HG03135 (cell line): ENCODE measurements at regions not wholly inside any gene's neighbourhood (a gene's known extent, or its start where the extent isn't known, plus 50 kb on each side); places are given as distances from the start of the nearest gene placed in this dataset.

ENCODE experiments used
- ATAC-seq: cut with Tn5 transposase; IDR thresholded peaks from one replicate; pipeline ENCODE4 v1.9.1; 2021; ENCODE audit warnings: mild to moderate bottlenecking, moderate library complexity; ENCODE audit not compliant: unreplicated experiment

DNA sequence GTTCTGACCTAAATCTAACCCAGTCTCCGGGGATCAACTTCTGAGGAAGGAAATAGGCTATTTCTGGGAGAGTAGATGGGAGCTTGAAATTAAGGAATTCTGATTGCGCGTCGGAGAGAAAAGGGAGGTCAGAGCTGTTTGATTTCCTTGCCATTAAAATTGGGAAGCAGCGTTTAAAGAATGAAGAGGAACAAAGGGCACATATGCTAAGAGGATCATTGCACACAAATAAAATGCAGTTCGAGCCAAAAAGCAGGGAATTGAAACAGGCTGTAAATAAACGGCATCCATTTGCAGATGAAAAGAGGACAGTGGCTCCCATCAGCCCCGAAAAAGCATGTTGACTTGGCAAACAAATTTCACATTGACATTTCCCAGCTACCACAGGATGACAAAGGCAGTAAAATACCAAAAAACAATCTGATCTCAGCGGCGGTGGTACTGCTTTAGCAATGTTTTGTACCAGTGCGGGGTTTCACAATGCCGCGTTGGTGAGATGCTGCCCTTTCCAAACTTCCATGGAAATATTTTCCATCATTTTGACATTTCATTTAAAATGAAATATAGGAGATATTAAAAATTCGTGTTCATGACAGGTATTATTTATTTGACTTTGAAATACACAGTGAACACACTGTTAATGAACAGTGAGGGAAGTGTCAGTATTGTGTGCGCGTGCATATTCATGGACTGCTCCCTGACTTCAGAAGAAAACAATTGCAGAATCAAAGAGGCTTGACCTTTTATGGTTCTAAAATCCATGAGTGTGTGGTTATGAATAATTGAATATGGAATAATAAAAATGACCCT is 108.8 kb downstream of the SQOR start:
- no peak for ATAC-seq

DNA sequence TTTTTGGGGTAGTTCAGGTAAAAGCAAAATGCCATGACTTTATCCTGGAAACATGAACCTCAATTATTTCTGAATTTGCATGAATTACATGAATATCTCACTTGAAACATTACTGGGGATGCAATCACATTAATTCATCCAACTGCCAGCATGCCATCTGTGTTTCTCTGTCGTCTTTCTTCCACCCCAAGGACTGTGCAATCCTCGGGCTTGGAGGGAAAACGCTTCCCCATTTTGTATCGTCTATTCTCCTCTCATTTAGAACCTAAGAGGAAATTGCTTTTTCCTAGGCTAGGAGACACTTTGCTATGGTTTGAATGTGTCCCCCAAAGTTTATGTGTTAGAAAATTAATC is 109.4 kb downstream of the SQOR start:
- no peak for ATAC-seq

DNA sequence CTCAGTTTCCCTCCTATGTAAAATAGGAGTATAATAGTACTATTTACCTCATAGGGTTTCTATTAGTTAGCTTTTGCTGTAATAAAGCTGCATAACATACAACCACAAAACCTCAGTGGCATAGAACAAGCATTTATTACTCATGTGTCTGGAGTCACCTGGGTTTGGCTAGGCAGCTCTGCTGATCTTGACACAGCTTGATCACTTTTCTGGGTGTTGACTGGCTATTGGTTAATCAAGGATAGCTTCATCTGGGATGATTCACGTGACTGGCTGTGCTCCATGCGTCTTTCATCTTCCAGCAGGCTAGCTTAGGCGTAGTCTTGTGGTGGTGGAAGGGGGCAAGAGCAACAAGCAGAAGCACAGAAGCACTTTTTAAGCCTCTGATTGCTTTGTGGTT is 112.6 kb downstream of the SQOR start:
- no peak for ATAC-seq

DNA sequence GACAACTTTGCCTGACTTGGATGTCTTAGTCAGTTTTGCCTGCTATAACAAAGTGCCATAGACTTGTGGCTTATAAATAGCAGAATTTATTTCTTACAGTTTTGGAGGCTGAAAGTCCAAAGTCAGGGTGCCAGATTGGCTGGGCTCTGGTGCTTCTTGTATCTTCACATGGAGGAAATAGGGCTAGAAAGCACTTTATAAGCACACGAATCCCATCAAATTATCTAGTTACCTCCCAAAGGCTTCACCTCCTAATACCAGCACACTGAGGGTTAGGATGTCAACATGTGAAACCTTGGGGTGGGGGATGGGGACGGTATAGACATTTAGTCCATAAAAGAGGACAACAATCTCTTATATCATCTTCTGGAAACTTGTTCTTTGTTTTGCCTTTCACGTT is 116.8 kb downstream of the SQOR start:
- no peak for ATAC-seq

DNA sequence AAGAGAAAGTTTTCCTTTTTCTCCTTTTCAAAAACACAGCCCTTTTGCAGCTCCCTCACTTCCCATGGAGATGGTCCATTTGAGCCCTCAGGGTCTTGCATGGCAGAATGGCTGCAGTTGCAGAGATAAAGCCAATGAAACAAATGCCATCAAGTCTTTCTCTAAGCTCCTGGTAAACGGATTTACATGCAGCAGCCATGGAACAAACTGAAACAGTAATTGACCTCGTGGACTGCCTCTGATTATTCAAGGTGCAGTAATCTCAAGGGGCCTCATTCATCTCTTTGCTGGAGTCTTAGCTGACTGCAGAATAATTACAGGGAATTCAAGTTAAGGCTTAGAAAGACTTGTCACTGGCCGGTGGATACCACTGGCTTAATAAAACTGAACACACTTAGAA is 125.1 kb downstream of the SQOR start:
- ATAC-seq, result no peak

DNA sequence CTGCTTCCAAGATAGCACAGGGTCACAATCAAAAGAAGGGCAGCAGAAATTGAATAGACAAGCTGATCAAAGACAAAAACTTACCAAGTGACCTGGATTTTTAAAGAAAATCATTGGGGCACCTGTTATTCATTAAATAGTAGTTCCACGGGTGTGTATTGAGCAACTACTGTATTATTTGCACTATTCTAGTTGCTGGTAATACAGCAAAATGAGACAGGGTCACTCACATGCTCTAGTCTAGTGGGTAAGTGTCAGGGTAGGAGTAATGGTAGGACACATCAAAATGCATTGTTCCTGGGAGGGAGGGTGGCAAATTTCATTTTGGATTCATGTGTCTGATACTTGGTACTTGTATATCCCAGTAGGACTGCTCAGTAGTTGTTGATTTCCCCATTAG is 127.9 kb downstream of the SQOR start:
- no peak for ATAC-seq

DNA sequence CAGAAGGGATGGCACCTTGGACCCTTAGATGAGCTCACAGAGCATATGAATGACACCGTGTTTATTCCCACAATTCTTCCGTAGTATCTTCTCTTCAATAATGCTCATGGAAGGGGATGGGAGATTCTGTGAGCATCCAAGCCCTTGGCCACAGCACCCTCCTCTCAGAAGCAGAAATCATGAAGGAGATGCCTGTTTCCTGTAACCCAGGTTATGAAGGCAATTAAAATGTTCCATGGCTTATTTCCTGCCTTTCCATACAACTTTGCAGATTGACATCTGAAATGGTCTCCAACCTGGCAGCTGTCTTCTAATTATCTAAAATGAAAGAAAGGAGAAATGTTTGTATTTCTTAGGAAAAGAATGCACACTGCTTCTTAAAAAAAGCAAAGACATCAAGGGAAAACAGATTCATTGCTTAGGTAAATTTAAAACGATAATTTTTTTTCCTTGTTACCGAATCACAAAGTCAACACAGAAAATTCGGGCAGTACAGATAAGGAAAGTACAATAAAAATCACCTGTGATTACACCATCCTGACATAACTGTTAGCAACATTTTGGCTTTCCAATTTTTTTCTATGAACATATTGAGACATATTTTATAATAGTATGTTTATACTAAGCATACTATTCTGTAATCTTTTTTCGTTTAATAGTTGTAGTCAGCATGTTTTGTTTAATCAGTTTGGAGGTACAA is 128.5 kb downstream of the SQOR start:
- ATAC-seq, result no peak

DNA sequence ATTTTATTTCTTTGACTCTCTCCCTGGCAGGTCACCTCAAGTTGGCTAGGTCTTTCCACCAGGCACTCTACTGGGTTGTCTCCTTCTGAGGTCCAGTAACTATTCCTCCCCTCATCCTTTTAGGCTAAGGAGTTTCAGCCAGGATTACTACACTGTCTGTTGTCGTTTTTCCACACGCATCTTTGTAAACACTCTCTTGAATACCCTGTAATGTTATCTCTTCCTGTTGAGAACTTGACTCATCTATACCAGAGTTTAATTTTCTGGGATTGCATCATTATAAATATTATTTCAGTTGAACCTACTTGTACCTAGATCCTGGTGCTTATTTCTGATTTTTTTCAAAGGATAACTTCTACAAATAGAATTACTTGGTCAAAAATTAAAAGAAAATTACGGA is 138.3 kb downstream of the SQOR start:
- no peak for ATAC-seq

DNA sequence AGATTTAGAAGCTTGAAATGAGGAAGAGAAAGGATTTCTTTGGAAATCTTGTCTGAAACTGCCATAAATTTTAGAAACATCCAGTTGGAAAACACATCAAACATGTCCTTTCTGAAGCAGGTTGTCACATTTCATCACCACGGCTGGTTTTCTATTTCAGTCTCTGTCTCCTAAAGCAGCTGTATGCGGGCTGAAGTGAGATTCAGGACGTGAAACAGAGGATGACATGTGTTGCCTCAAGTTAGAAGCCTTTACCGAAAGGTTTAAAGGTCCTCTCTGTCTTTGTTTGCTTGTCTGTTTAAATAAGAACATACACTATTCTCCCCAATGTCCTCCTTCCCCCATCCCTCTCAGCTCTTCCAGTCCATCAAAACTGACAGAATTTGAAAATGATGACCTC is 141.9 kb downstream of the SQOR start:
- no peak for ATAC-seq

DNA sequence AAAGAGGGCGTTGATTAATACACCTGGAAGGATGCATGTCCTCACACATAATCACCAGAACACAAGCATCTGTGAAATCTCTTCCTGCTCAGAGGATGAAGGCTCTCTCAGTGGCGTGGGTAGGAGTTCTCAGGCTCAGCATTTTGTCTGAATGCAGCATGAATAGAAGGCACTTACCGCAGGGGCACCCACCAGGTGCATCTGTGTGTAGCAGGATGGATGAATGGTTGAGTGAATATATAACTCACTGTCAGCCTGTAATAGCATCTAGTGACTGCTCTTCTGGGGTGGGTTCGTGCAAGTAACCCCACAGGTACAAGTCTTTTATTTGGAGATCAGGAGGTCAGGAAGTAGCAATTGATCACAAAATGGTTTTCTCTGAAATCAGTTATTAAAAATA is 143.0 kb downstream of the SQOR start:
- no peak for ATAC-seq

DNA sequence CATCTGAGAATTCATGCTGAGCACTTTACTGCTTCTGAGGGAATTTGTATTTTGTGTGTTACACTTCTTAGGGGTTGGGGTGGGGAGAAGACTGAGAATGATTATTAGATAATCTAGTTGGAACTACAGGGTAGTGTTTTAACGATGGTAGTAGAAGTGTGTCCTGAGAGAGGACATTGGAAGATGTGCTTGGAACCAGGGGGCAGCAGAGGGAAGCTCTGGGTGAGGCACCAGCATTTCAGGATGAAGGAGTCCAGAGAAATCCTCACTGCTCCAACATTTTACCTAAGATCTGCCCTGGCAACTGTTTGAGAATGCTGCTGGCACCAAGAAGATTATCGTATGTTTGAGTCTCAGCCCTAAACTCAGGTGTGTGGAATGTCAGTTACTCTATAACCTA is 145.5 kb downstream of the SQOR start:
- ATAC-seq, result no peak

DNA sequence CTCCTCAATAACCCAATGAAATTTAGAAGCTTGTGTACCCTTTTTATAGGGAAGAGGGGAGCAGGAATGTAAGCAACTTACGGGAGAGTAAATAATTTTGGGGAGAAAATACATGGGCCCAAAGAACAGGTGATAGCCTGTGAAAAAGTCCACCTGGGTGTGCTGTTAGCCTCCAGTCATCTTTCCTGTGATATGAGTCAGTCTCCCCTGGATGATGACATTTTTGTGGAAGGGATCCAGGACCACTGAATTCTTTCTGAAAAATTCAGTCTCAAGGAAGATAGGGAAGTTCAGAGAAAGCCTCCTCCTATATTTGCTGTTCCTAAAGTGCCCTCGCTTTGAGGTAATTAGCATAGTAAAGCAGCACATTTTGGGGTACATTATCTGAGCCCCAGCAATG is 149.8 kb downstream of the SQOR start:
- no peak for ATAC-seq

DNA sequence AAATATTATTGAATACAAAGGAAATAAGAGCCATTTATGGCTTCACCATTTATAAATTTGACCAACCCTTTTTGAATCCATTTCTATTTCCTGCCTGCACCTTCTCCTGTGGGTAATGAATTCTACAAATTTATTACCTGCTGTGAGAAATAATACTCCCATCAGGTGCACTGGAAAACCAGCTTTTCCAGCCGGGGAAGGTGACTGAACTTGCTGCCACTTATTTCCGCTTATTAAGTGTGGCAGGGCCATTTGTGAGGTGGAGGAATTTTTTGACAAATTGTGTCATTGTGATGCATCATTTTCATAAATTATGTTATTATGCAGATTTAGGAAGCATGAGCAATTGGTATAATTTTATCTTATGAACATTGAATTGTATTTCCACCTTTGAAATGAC is 151.1 kb downstream of the SQOR start:
- ATAC-seq, result no peak

DNA sequence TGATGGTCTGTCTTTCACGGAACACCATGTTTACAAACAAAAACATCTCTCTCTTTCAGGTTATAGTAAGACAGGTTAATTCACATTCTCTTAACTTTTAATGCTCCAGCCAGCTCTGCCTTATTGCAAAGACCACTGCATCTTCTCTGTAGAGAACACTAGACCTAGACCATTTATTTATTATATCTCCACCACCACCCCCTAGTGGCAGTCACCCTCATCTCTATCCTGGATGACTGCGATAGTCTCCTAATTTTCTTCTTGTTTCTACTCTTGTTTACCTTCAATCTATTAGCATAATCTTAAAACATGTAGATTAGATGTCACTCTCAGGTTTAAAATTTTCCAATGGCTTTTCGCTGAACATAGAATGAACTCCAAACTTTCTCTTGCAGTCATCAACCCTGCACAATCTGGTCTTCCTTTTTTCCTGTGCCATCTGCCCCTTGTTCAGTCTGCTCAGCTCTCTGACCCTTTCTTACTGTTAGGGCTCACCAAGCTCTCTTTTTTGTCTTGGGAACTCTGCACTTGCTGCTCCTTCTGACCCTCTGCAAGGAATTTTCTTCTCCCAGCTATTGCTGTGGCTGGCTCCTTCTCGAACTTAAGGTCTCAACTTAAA is 155.6 kb downstream of the SQOR start:
- no peak for ATAC-seq

DNA sequence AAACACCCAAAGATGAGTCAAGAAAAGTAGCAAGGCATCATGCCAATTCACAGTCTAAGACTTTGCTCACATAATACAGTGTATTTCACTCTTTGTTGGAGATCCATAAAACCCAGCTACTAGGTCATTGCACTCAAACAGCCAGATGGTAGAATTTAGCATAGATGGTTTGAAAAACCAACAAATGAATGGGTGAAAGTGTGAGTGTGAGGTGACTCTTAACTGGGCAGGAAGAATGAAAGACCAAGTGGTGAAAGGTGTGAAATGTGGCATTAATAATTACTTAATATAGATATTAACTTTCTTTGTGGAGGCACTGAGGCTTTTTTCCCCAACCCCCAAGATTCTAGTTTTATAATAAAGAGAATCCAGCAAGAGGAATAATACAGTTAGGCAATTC is 159.5 kb downstream of the SQOR start:
- ATAC-seq, result no peak

DNA sequence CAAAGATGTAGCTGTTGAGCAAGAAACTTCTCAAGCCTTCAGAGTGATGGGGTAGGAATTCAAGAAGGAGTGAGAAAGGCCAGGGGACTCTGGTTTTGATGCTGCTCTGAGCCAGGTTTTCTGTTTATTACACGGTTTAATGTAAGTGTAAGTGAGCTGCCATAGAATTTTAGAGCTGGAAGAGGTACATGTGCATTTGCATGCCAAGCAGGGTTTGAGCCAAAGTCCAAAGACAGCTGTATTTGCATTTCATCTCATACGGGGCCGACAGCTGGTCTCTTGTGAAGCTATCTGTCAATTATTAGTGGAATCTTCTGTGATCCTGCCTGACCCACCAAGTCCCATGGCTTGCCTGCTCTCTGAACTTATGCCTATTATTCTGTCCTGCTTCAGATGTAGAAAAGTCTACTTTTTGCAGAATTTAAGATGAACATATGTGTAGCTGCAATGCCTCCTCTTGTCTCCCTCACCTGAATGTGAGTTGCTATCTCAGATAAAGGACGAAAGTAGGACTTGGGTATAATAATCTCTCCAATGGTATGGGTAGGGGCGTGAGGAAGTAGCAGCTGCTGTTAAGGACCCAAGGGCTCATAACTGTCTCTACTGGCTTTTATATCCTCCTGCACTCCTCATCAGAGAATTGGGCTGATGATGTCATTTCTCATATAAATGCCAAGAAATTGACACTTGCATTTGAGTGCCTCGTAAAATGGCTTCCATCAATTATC is 160.0 kb downstream of the SQOR start:
- no peak for ATAC-seq

DNA sequence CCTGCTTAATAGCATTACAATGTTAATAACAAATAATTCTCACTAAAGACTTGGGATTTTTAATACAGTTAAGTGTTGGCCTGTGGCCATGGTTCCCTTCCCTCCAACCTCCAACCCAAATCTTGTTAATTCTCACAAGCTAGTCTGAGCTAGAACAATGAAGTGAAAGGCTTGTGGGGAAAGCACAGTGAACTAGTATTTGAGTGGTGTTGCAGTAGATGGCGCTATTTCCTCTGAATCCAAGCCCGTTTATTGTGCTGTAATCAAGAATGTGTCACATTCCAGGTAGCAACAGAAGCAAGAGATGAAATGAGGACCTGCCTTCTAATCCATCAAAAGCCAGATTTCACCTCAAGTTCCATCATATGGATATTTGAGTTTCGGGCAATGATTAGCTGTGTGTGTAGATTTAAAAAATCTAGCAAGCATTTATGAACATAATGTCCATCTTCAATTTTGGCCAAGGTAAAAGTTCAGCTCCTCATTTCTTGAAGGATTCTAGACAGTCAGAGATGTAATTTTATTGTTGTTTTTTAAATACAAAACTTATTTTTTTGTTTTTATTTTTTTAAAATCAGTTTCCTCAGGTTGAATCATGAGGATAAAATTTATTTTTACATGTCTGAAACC is 160.7 kb downstream of the SQOR start:
- no peak for ATAC-seq

DNA sequence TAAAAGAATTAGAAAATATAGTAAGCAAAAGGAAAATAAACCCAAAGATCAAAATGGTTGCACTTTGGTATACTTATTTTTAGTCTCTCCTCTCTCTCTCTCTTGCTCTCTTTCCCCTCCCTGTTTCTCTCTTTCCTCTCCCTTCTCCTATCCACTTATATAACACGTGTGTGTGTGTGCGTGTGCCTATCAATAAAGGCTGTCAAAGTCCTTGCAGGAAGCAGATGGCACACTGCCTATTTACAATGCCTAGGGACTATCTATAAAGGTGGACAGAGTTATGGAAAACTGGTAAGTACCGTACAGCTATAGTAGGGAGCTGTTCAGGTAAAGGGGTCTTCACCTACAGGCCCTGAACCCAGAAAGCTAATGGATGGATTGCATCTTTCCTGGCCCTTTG is 161.6 kb downstream of the SQOR start:
- no peak for ATAC-seq

DNA sequence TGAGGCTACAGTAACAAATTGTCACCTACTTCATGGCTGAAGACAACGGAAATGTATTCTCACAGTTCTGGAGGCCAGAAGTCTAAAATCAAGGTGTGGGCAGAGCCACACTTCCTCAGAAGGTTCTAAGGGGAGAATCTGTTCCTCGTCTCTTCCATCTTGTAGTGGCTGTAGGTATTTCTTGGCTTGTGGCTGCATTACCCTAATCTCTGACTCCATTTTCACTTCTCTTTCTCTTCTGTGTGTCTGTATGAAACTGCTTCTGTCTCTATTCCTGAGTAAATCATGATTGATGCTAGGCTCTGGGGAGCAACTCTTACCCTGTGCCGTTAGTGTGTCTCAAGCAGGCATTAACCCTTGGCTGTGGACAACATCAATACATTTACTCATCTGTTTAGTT is 164.7 kb downstream of the SQOR start:
- no peak for ATAC-seq

DNA sequence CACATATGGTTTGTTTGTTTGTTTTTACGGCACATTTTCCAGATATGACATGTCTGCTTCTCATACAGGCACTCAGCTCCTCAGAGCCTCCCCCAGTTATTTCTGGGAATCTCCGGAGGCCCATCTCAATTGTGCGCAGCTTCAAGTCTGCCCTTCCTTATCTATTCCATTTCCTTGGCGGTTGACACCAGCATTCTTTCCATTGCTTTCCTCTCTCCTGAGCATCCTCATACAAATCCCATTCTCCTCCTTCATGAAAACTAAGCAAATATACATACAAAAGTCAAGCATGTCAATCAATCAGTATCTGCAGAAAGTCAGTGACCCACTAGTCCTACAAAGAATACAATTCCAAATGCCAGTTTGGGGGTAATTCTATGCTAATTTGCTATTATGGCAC is 166.7 kb downstream of the SQOR start:
- no peak for ATAC-seq

DNA sequence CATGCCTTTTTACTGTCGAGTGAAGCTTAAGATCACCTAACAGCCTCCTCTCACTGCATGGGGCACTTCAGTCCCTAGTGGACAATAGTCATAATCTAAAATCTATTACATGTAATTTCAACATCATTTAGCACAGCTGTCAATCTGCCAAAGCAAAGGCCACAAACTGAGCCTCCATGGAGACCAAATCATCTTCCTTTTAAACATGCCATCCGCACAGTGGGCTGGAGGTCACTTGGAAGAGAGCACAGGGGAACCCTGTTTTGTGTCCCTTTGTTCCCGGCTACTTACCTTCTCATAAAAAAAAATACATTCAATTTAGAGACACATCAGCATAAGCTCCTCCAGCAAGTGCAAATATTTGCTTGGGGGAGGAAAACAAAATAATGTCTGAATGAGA is 167.3 kb downstream of the SQOR start:
- ATAC-seq, result no peak
